H1 (cell line): ENCODE measurements at regions not wholly inside any gene's neighbourhood (a gene's known extent, or its start where the extent isn't known, plus 50 kb on each side); places are given as distances from the start of the nearest gene placed in this dataset.
A peak's percentile ranks its signal among the peaks of the same experiment; 100 is the strongest.

Experiments
- CTCF ChIA-PET: fragments of 300-600 bp; sonication (Branson Sonifier 250); formaldehyde crosslinking; loops from one replicate; lab custom pipeline; 2021; ENCODE audit not compliant: partially characterized antibody; lab: Charles Lee
- POLR2A ChIA-PET: fragments of 300-600 bp; sonication (Branson Sonifier 250); formaldehyde crosslinking; loops from one replicate; lab custom pipeline; 2021; ENCODE audit warnings: inconsistent platforms; ENCODE audit not compliant: partially characterized antibody; lab: Charles Lee
- DNase-seq, 2 experiments: peaks; one replicate each; pipeline versions ENCODE4 v3.0.0 to v3.0.0-alpha.2; 2010 to 2022; ENCODE audit warnings: low spot score in 2 of 2, low read depth in 1 of 2, mixed read lengths in 1 of 2
- FAIRE-seq: peaks from 2 replicates; lab custom pipeline; 2011; peaks lifted over from hg19 to GRCh38; lab: Jason Lieb, UNC
- H2AFZ ChIP-seq: 2 replicates; pipeline ENCODE4 v1.8.1; 2012; ENCODE audit warnings: low read length, inconsistent platforms
- H2AK5ac ChIP-seq: 2 replicates; pipeline ENCODE4 v1.6.1; 2013; ENCODE audit warnings: low read depth, low read length
- H2BK120ac ChIP-seq: replicated peaks from 2 replicates; pipeline ENCODE3; 2013; ENCODE audit warnings: low read depth, low read length, inconsistent platforms
- H2BK12ac ChIP-seq: 2 replicates; pipeline ENCODE4 v1.6.1; 2013; ENCODE audit warnings: low read depth, low read length
- H2BK15ac ChIP-seq: 2 replicates; pipeline ENCODE4 v1.6.1; 2013; ENCODE audit warnings: low read length
- H2BK20ac ChIP-seq: 2 replicates; pipeline ENCODE4 v1.6.1; 2013; ENCODE audit warnings: low read length
- H2BK5ac ChIP-seq: 2 replicates; pipeline ENCODE4 v1.6.1; 2013; ENCODE audit warnings: low read depth, low read length
- H3K14ac ChIP-seq: 2 replicates; pipeline ENCODE4 v1.6.1; 2013; ENCODE audit warnings: inconsistent platforms; ENCODE audit not compliant: insufficient read length
- H3K18ac ChIP-seq: 2 replicates; pipeline ENCODE4 v1.6.1; 2013; ENCODE audit warnings: low read length; ENCODE audit errors: extremely low read depth
- H3K23ac ChIP-seq: 2 replicates; pipeline ENCODE4 v1.6.1; 2013; ENCODE audit warnings: inconsistent platforms; ENCODE audit not compliant: insufficient read length
- H3K23me2 ChIP-seq: 2 replicates; pipeline ENCODE4 v1.6.1; 2013; ENCODE audit warnings: low read depth, low read length
- H3K27ac ChIP-seq: 2 replicates; pipeline ENCODE4 v1.6.1; 2011; ENCODE audit warnings: low read depth, low read length, inconsistent platforms
- H3K27me3 ChIP-seq, 4 experiments: replicated peaks in 1 of 4; 1 replicate in 1 of 4; 2 replicates in 3 of 4; pipeline versions ENCODE4 v1.6.1 to v1.8.1; 2011 to 2013; ENCODE audit warnings: low read length in 3 of 4, mild to moderate bottlenecking in 3 of 4, inconsistent platforms in 2 of 4, mixed read lengths in 2 of 4, moderate library complexity in 1 of 4; ENCODE audit not compliant: control insufficient read depth in 3 of 4, insufficient read depth in 3 of 4; ENCODE audit errors: extremely low read depth in 1 of 4
- H3K36me3 ChIP-seq, 4 experiments: 2 replicates each; pipeline versions ENCODE4 v1.6.1 to v1.8.1; 2011 to 2013; ENCODE audit warnings: mild to moderate bottlenecking in 4 of 4, low read length in 3 of 4, moderate library complexity in 2 of 4, control low read depth in 1 of 4, inconsistent platforms in 1 of 4; ENCODE audit not compliant: insufficient read depth in 4 of 4, control insufficient read depth in 2 of 4
- H3K4ac ChIP-seq: replicated peaks from 2 replicates; pipeline ENCODE3; 2013; ENCODE audit warnings: low read length, low read depth, mixed read lengths, inconsistent platforms; ENCODE audit not compliant: insufficient read length
- H3K4me1 ChIP-seq, 4 experiments: replicated peaks in 1 of 4; 1 replicate in 1 of 4; 2 replicates in 3 of 4; pipeline versions ENCODE4 v1.6.1 to v1.8.1; 2011 to 2013; ENCODE audit warnings: low read length in 3 of 4, inconsistent platforms in 2 of 4, mixed read lengths in 1 of 4; ENCODE audit not compliant: insufficient read depth in 4 of 4, control insufficient read depth in 3 of 4
- H3K4me2 ChIP-seq, 2 experiments: 2 replicates each; pipeline versions ENCODE4 v1.6.1 to v1.8.1; 2011 to 2013; ENCODE audit warnings: low read depth in 2 of 2, low read length in 2 of 2, control low read depth in 1 of 2, inconsistent platforms in 1 of 2, mild to moderate bottlenecking in 1 of 2; ENCODE audit not compliant: insufficient read depth in 1 of 2
- H3K4me3 ChIP-seq, 4 experiments: fragments of 200-600, 300-600 bp in 1 of 4; sonication (generic), shearing (Covaris generic), sonication (Bioruptor Twin) in 1 of 4; 2 replicates each; pipeline versions ENCODE4 v1.5.1 to v1.8.1; 2011 to 2016; ENCODE audit warnings: low read length in 4 of 4, low read depth in 3 of 4, control low read depth in 2 of 4, inconsistent platforms in 2 of 4, mild to moderate bottlenecking in 2 of 4, mixed read lengths in 1 of 4, moderate library complexity in 1 of 4; ENCODE audit not compliant: insufficient read depth in 2 of 4; ENCODE audit errors: extremely low read depth in 1 of 4
- H3K56ac ChIP-seq: replicated peaks from 2 replicates; pipeline ENCODE3; 2013; ENCODE audit warnings: low read depth, mild to moderate bottlenecking, mixed read lengths, low read length, inconsistent platforms; ENCODE audit not compliant: insufficient read length
- H3K79me1 ChIP-seq: 2 replicates; pipeline ENCODE4 v1.6.1; 2013; ENCODE audit warnings: low read depth, low read length, control low read depth
- H3K79me2 ChIP-seq, 2 experiments: 2 replicates each; pipeline versions ENCODE4 v1.6.1 to v1.8.1; 2012 to 2013; ENCODE audit warnings: low read length in 2 of 2, mild to moderate bottlenecking in 2 of 2, inconsistent platforms in 1 of 2; ENCODE audit not compliant: insufficient read depth in 2 of 2, control insufficient read depth in 1 of 2
- H3K9ac ChIP-seq, 4 experiments: replicated peaks in 1 of 4; 1 replicate in 1 of 4; 2 replicates in 3 of 4; pipeline versions ENCODE4 v1.6.1 to v1.8.1; 2011 to 2013; ENCODE audit warnings: low read depth in 3 of 4, low read length in 3 of 4, control low read depth in 2 of 4, mild to moderate bottlenecking in 2 of 4, moderate library complexity in 2 of 4, inconsistent platforms in 1 of 4; ENCODE audit errors: extremely low read depth in 1 of 4
- H3K9me3 ChIP-seq, 2 experiments: 2 replicates each; pipeline versions ENCODE4 v1.6.1 to v1.8.1; 2012 to 2013; ENCODE audit warnings: mild to moderate bottlenecking in 2 of 2, moderate library complexity in 2 of 2, control low read depth in 1 of 2, inconsistent platforms in 1 of 2, low read depth in 1 of 2, low read length in 1 of 2, mixed read lengths in 1 of 2; ENCODE audit not compliant: insufficient read depth in 2 of 2
- H4K20me1 ChIP-seq, 2 experiments: replicated peaks in 1 of 2; 2 replicates each; pipeline versions ENCODE3 to v1.8.1; 2011 to 2013; ENCODE audit warnings: inconsistent platforms in 2 of 2, low read length in 2 of 2, mild to moderate bottlenecking in 1 of 2; ENCODE audit not compliant: insufficient read depth in 2 of 2, control insufficient read depth in 1 of 2
- H4K5ac ChIP-seq: 2 replicates; pipeline ENCODE4 v1.6.1; 2013; ENCODE audit warnings: low read length, low read depth, mixed read lengths, inconsistent platforms; ENCODE audit not compliant: insufficient read length
- H4K8ac ChIP-seq: 2 replicates; pipeline ENCODE4 v1.8.0; 2013; ENCODE audit warnings: mild to moderate bottlenecking, moderate library complexity, low read length, inconsistent platforms; ENCODE audit not compliant: insufficient read depth; ENCODE audit errors: extremely low read depth
- H4K91ac ChIP-seq: replicated peaks from 2 replicates; pipeline ENCODE3; 2013; ENCODE audit warnings: low read length, mixed read lengths, inconsistent platforms; ENCODE audit not compliant: insufficient read length
- ASH2L ChIP-seq: fragments of 200-600, 300-600 bp; sonication (generic); IDR thresholded peaks from one replicate; pipeline ENCODE4 v1.7.1; 2017; ENCODE audit warnings: low read length
- BACH1 ChIP-seq: IDR thresholded peaks from 2 replicates; pipeline ENCODE4 v1.6.1; 2012; ENCODE audit warnings: low read length, improper control_type of control experiment
- FOSL1 ChIP-seq: IDR thresholded peaks from 2 replicates; pipeline ENCODE4 v1.6.1; 2011; ENCODE audit warnings: mild to moderate bottlenecking, low read depth, low read length, moderate library complexity; ENCODE audit not compliant: insufficient read depth
- JUND ChIP-seq: IDR thresholded peaks from 2 replicates; pipeline ENCODE4 v1.6.1; 2011; ENCODE audit warnings: mild to moderate bottlenecking, improper control_type of control experiment, low read length
- KDM1A ChIP-seq: fragments of 200-600, 300-600 bp; sonication (generic); IDR thresholded peaks from 2 replicates; pipeline ENCODE4 v1.7.1; 2016; ENCODE audit warnings: mild to moderate bottlenecking, low read length, borderline replicate concordance
- KDM5A ChIP-seq: fragments of 200-600 bp; IDR thresholded peaks from 2 replicates; pipeline ENCODE4 v1.7.1; 2012; ENCODE audit warnings: mild to moderate bottlenecking, low read length, inconsistent platforms, mixed read lengths
- MAFK ChIP-seq: IDR thresholded peaks from 2 replicates; pipeline ENCODE4 v1.6.1; 2012; ENCODE audit warnings: low read depth, mild to moderate bottlenecking, improper control_type of control experiment, low read length
- NANOG ChIP-seq: IDR thresholded peaks from 2 replicates; pipeline ENCODE4 v1.6.1; 2011; ENCODE audit warnings: low read length, low read depth, mild to moderate bottlenecking, inconsistent platforms; ENCODE audit not compliant: insufficient read depth, poor library complexity, severe bottlenecking
- PHF8 ChIP-seq: fragments of 200-600 bp; sonication (generic); conservative IDR thresholded peaks from 2 replicates; pipeline ENCODE4 v1.7.1; 2012; ENCODE audit warnings: low read depth, mild to moderate bottlenecking, inconsistent platforms, low read length, moderate library complexity
- SRF ChIP-seq: IDR thresholded peaks from 2 replicates; pipeline ENCODE4 v1.6.1; 2011; ENCODE audit warnings: mild to moderate bottlenecking, low read depth, low read length, moderate library complexity
- TBP ChIP-seq: IDR thresholded peaks from 2 replicates; pipeline ENCODE4 v1.6.1; 2011; ENCODE audit warnings: low read depth, low read length, improper control_type of control experiment
- WGBS, 2 experiments: shearing (Covaris generic) in 1 of 2; methylation state at CpG; one replicate each; pipeline versions ENCODE4 v1.1.6 to v1.1.7; 2013 to 2015; ENCODE audit warnings: low lambda C conversion rate in 2 of 2, mixed read lengths in 2 of 2, inconsistent platforms in 1 of 2, low coverage in 1 of 2, missing lambda C conversion rate in 1 of 2; ENCODE audit not compliant: insufficient replicate concordance in 2 of 2, insufficient coverage in 1 of 2, insufficient read length in 1 of 2; ENCODE audit errors: extremely low coverage in 1 of 2, missing lambda C conversion rate in 1 of 2; 5-methylcytosine and 5-hydroxymethylcytosine counted together

DNA sequence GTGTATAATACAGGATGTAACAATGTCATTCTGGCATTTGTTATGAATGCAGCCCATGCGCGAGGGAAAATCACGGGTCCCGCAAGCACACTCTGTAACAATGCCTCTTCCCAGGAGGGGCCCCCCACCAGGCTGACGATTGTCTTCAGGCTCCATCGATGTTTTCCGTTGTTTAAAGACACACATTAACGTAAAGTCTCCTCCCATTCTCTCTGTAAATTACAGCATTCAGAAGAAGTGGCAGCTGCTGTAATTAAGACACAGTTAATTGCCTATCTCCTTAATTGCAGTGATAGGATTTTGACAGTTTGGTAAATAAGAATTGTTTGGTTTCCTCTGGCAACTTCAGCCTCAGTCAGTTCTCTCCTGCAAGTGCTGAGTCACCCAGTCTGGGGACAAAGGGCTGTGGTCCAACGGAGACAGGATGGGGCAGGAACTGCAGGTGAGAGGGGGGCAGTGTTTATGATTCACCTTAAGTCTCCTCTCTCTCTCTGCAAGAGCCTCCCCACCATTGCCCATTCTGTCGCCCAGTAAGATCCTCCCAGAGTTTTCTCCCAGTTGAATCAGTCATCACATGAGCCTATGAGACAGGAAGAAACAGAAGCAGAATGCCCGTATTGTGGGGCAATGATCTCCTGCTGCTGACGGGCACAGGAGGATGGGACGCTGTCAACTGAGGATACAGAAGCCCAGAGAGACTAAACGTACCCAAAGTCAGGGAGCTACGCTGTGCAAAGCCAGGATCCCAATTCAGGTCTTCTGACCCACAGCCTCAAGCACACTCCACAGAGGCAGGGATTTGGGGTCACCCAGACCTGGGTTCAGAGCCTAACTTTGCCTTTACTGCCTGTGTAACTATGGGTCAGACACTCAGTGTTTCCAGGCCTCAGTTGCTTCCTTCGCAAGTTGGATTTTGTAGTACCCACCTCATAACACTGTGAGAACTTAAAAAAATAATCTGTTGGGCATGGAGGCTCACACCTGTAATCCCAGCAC is 110.0 kb downstream of the ADSS2 start:
- POLR2A ChIA-PET, result interaction anchor here (0.6 to 1.4 kb wide), 3 partner anchors 10 to 29 kb away, joined by 3 read pairs; no protein-coding TSS in a partner anchor
- no peaks in the 10 kb centered on the region for H3K27me3 ChIP-seq
- H3K79me2 ChIP-seq, result no peaks in the 10 kb centered on the region
- no peaks in the 10 kb centered on the region for H4K20me1 ChIP-seq
- H2BK12ac ChIP-seq, result peak overlapping the region; percentile 96
- H4K91ac ChIP-seq, result peak overlapping the region; percentile 95
- peaks cover 7 to 17% (median 10%) of the 10 kb centered on the region in 4 experiments; a peak in 6 of 7 replicates for H3K4me1 ChIP-seq
- H2BK20ac ChIP-seq, result peak overlapping the region; percentile 94
- peak overlapping the region; percentile 82 for H4K5ac ChIP-seq
- H2BK5ac ChIP-seq, result peak overlapping the region; percentile 81; the same call in 1 of the 2 replicates
- H3K36me3 ChIP-seq, result no peaks in the 10 kb centered on the region
- H2AFZ ChIP-seq, result peak overlapping the region; percentile 41; the same call in 1 of the 2 replicates
- no peaks in the 10 kb centered on the region for H3K23me2 ChIP-seq
- H3K4me3 ChIP-seq, result 0 out of 8 replicates have a peak overlapping the region, but pooled peaks of 1 of the 4 experiments have one; percentile 6
- H3K9ac ChIP-seq, result peak overlapping the region in 1 of 4 experiments; percentile 42; a peak in 3 of 7 replicates
- H2BK15ac ChIP-seq, result 0 out of 2 replicates have a peak overlapping the region, but pooled peaks have one; percentile 1
- no peak overlapping the region for H3K23ac ChIP-seq
- no peaks in the 10 kb centered on the region for H3K9me3 ChIP-seq
- CTCF ChIA-PET, result interaction anchor here (0.6 kb wide), 1 partner anchor 1906 kb away, joined by 3 read pairs; no protein-coding TSS in a partner anchor
- H2BK120ac ChIP-seq, result peak overlapping the region; percentile 85
- peak overlapping the region; percentile 28 for H3K4ac ChIP-seq
- no peak overlapping the region for H3K14ac ChIP-seq
- H2AK5ac ChIP-seq, result 0 out of 2 replicates have a peak overlapping the region, but pooled peaks have one; percentile 29
- H3K4me2 ChIP-seq, result peak overlapping the region; percentile 31 to 35
- DNase-seq (peak; percentile 59 to 66), FAIRE-seq (no peak)
- H4K8ac ChIP-seq, result no peak overlapping the region; the same call in none of the 2 replicates
- 32% methylated on average over 16 of the region's 16 CpGs; no CpG with 5 or more reads in 1 of the 2 experiments for WGBS, 2 experiments
- H3K27ac ChIP-seq, result peak overlapping the region; percentile 32; the same call in 1 of the 2 replicates
- no peak overlapping the region for H3K56ac ChIP-seq
- peak overlapping the region; percentile 21 for H3K18ac ChIP-seq
- no peaks in the 10 kb centered on the region for H3K79me1 ChIP-seq
- TF ChIP-seq ASH2L (peak; percentile 77), TBP (no peak), BACH1 (peak; percentile 94), SRF (no peak), FOSL1 (no peak), PHF8 (no peak), JUND (peak; percentile 83), KDM5A (no peak), KDM1A (peak; percentile 43; the same call in 1 of the 2 replicates), MAFK (peak; percentile 92), NANOG (peak; percentile 26)
